HepG2 (cell line): ENCODE measurements at regions not wholly inside any gene's neighbourhood (a gene's known extent, or its start where the extent isn't known, plus 50 kb on each side); places are given as distances from the start of the nearest gene placed in this dataset.

Source experiments
- ATAC-seq: fragments of 200-7000 bp; cut with Tn5 transposase; 3 replicates; pipeline ENCODE4 v1.9.1; 2020; ENCODE audit warnings: mild to moderate bottlenecking, moderate library complexity
- BruUV-seq: library from RNA; stranded (reverse); fragments of 400-500 nt; replicated peaks from 2 replicates; lab custom pipeline; 2021; lab: Mats Ljungman, UMichigan
- CTCF ChIA-PET: fragments of 300-600 bp; formaldehyde crosslinking; extraction: SDS; loops from one replicate; lab custom pipeline; 2021; ENCODE audit warnings: low total read pairs, inconsistent platforms, low intra/inter-chr PET ratio; lab: Yijun Ruan, JAX
- POLR2A ChIA-PET: fragments of 350-600 bp; sonication (Branson Sonifier 250); formaldehyde crosslinking; loops from one replicate; lab custom pipeline; 2020; ENCODE audit warnings: antibody characterized with exemption, inconsistent platforms; lab: Yijun Ruan, JAX
- DNase-seq: peaks from one replicate; pipeline ENCODE4 v3.0.0-alpha.2; 2015; ENCODE audit warnings: low spot score
- FAIRE-seq: peaks from 3 replicates; lab custom pipeline; 2011; peaks lifted over from hg19 to GRCh38; lab: Jason Lieb, UNC
- H2AFZ ChIP-seq: one replicate; pipeline ENCODE4 v1.6.1; 2011; ENCODE audit warnings: low read length, inconsistent platforms
- H3K27ac ChIP-seq: fragments of 300-600 bp; 3 replicates; pipeline ENCODE4 v1.8.0; 2011; ENCODE audit warnings: mixed run types, mild to moderate bottlenecking, mixed read lengths, low read length, inconsistent platforms; ENCODE audit not compliant: insufficient read depth; ENCODE audit errors: extremely low read length
- H3K27me3 ChIP-seq, 2 experiments: fragments of 200-600 bp in 1 of 2; 2 replicates in 1 of 2; 3 replicates in 1 of 2; pipeline versions ENCODE4 v1.6.0 to v1.8.0; 2011; ENCODE audit warnings: low read length in 2 of 2, mild to moderate bottlenecking in 2 of 2, moderate library complexity in 2 of 2, inconsistent platforms in 1 of 2; ENCODE audit not compliant: insufficient read depth in 2 of 2, control insufficient read depth in 1 of 2
- H3K36me3 ChIP-seq, 2 experiments: fragments of 200-600 bp in 1 of 2; replicated peaks in 1 of 2; 2 replicates in 1 of 2; 3 replicates in 1 of 2; pipeline versions ENCODE4 v1.5.1 to v1.8.0; 2011; ENCODE audit warnings: low read length in 2 of 2, inconsistent platforms in 1 of 2; ENCODE audit not compliant: insufficient read depth in 2 of 2, control insufficient read depth in 1 of 2
- H3K4me1 ChIP-seq: 2 replicates; pipeline ENCODE4 v1.5.1; 2012; ENCODE audit warnings: low read length, inconsistent platforms; ENCODE audit not compliant: insufficient read depth
- H3K4me2 ChIP-seq: 2 replicates; pipeline ENCODE4 v1.6.0; 2011; ENCODE audit warnings: low read depth, low read length, inconsistent platforms
- H3K4me3 ChIP-seq, 3 experiments: fragments of 200-600 bp in 1 of 3; sonication (generic), shearing (Covaris generic) in 1 of 3; replicated peaks in 1 of 3; 2 replicates each; pipeline ENCODE4 v1.5.1; 2011 to 2016; ENCODE audit warnings: low read length in 3 of 3, inconsistent platforms in 2 of 3, low read depth in 2 of 3, mild to moderate bottlenecking in 2 of 3, control low read depth in 1 of 3, mixed read lengths in 1 of 3; ENCODE audit not compliant: insufficient read depth in 1 of 3
- H3K79me2 ChIP-seq: one replicate; pipeline ENCODE4 v1.6.1; 2011; ENCODE audit warnings: low read length, inconsistent platforms; ENCODE audit not compliant: insufficient read depth
- H3K9ac ChIP-seq: 2 replicates; pipeline ENCODE4 v1.6.0; 2011; ENCODE audit warnings: mild to moderate bottlenecking, low read depth, low read length, inconsistent platforms; ENCODE audit not compliant: insufficient read depth
- H3K9me3 ChIP-seq: 2 replicates; pipeline ENCODE4 v1.5.1; 2012; ENCODE audit warnings: mild to moderate bottlenecking, low read length
- H4K20me1 ChIP-seq: 2 replicates; pipeline ENCODE4 v1.6.0; 2011; ENCODE audit warnings: inconsistent platforms, mild to moderate bottlenecking, low read length, moderate library complexity; ENCODE audit not compliant: insufficient read depth
- KDM3A ChIP-seq: IDR thresholded peaks from 2 replicates; pipeline ENCODE4 v1.6.1; 2018; ENCODE audit warnings: low read depth, missing compliant biosample characterization
- LBX2 ChIP-seq: sonication (generic); formaldehyde crosslinking; IDR thresholded peaks from 2 replicates; pipeline ENCODE4 v1.5.0; 2020; ENCODE audit warnings: missing genetic modification reagents, mild to moderate bottlenecking, borderline replicate concordance
- PAXIP1 ChIP-seq: sonication (generic); formaldehyde crosslinking; conservative IDR thresholded peaks from 2 replicates; pipeline ENCODE4 v1.4.0; 2020; ENCODE audit warnings: mild to moderate bottlenecking, missing genetic modification reagents, moderate library complexity
- PRDM4 ChIP-seq: sonication (generic); formaldehyde crosslinking; IDR thresholded peaks from 2 replicates; pipeline ENCODE4 v1.9.0; 2021; ENCODE audit warnings: missing genetic modification reagents, borderline replicate concordance
- REPIN1 ChIP-seq: sonication (generic); formaldehyde crosslinking; IDR thresholded peaks from 2 replicates; pipeline ENCODE4 v1.8.0; 2022; ENCODE audit warnings: missing genetic modification reagents, low read depth, mild to moderate bottlenecking, borderline replicate concordance
- SRF ChIP-seq: IDR thresholded peaks from 2 replicates; pipeline ENCODE4 v1.6.1; 2011; ENCODE audit warnings: mild to moderate bottlenecking, low read depth, low read length, moderate library complexity
- TEAD3 ChIP-seq: optimal IDR thresholded peaks from 2 replicates; pipeline ENCODE3; 2016; ENCODE audit warnings: borderline replicate concordance
- ZBTB21 ChIP-seq: sonication (generic); formaldehyde crosslinking; IDR thresholded peaks from 2 replicates; pipeline ENCODE4 v1.4.0; 2020; ENCODE audit warnings: missing genetic modification reagents
- ZNF18 ChIP-seq: sonication (generic); formaldehyde crosslinking; IDR thresholded peaks from 2 replicates; pipeline ENCODE4 v1.8.0; 2022; ENCODE audit warnings: mild to moderate bottlenecking, missing genetic modification reagents; ENCODE audit not compliant: insufficient replicate concordance
- ZNF335 ChIP-seq: sonication (generic); formaldehyde crosslinking; IDR thresholded peaks from 2 replicates; pipeline ENCODE4 v1.4.0; 2020; ENCODE audit warnings: missing genetic modification reagents
- ZNF687 ChIP-seq: sonication (generic); formaldehyde crosslinking; IDR thresholded peaks from 2 replicates; pipeline ENCODE4 v1.5.1; 2020; ENCODE audit warnings: mild to moderate bottlenecking, missing genetic modification reagents, moderate library complexity
- ZNF703 ChIP-seq: sonication (generic); formaldehyde crosslinking; IDR thresholded peaks from 2 replicates; pipeline ENCODE4 v1.5.1; 2020; ENCODE audit warnings: missing genetic modification reagents, mild to moderate bottlenecking, moderate library complexity, borderline replicate concordance
- ZNF724P ChIP-seq: sonication (generic); formaldehyde crosslinking; IDR thresholded peaks from 2 replicates; pipeline ENCODE4 v1.8.0; 2022; ENCODE audit warnings: missing genetic modification reagents, borderline replicate concordance
- in situ Hi-C: cut with HindIII; loops from 2 replicates; pipeline ENCODE4 v1.10.0; 2017; ENCODE audit warnings: low pct_unique_long_range_greater_than_20kb; ENCODE audit not compliant: extremely low pct_ligation_motif_present
- intact Hi-C: fragments of 100-400 bp; cut with micrococcal nuclease; formaldehyde crosslinking; loops from one replicate; pipeline ENCODE4 v1.10.0; 2022; ENCODE audit not compliant: unreplicated experiment

GRCh38 chr13:106626473-106626872 is 58.5 kb upstream of the ARGLU1 start:
- Histone ChIP-seq H3K4me2 (no peak overlapping the region), H3K27me3 (peaks cover 0 to 34% of the 10 kb centered on the region in 2 experiments; a peak in 3 of 5 replicates), H3K9me3 (no peaks in the 10 kb centered on the region), H3K79me2 (no peaks in the 10 kb centered on the region), H3K4me1 (no peaks in the 10 kb centered on the region), H3K36me3 (no peaks in the 10 kb centered on the region), H3K9ac (no peak overlapping the region), H3K4me3 (no peak overlapping the region), H3K27ac (no peak overlapping the region), H4K20me1 (no peaks in the 10 kb centered on the region), H2AFZ (no peak overlapping the region)
- intact Hi-C loops, result no loop called here
- FAIRE-seq (no peak), ATAC-seq (no peak), DNase-seq (no peak)
- in situ Hi-C loops, result no loop called here
- ChIA-PET POLR2A (no interaction called here), CTCF (no interaction called here)
- no TSS peak for BruUV-seq
- TF ChIP-seq PRDM4 (CRISPR knock-in tag), result no peak
- no peak for TF ChIP-seq ZBTB21 (CRISPR knock-in tag)
- no peak for TF ChIP-seq PAXIP1 (CRISPR knock-in tag)
- no peak for TF ChIP-seq SRF
- TF ChIP-seq ZNF703 (CRISPR knock-in tag), result no peak
- TF ChIP-seq ZNF18 (CRISPR knock-in tag), result no peak
- TF ChIP-seq REPIN1 (CRISPR knock-in tag), result no peak
- no peak for TF ChIP-seq TEAD3 (CRISPR knock-in tag)
- no peak for TF ChIP-seq KDM3A (CRISPR knock-in tag)
- no peak for TF ChIP-seq ZNF335 (CRISPR knock-in tag)
- no peak for TF ChIP-seq ZNF724P (CRISPR knock-in tag)
- TF ChIP-seq LBX2 (CRISPR knock-in tag), result no peak
- no peak for TF ChIP-seq ZNF687 (CRISPR knock-in tag)
